Adrenal gland (tissue), 5 donors: ENCODE measurements at regions not wholly inside any gene's neighbourhood (a gene's known extent, or its start where the extent isn't known, plus 50 kb on each side); places are given as distances from the start of the nearest gene placed in this dataset.

Experiments
- POLR2A ChIP-seq, 2 donors: fragments of 450-650 bp; IDR thresholded peaks; one replicate each; pipeline ENCODE4 v1.6.1; 2017; ENCODE audit warnings: antibody characterized with exemption in 2 of 2, mild to moderate bottlenecking in 2 of 2, moderate library complexity in 1 of 2
- TF ChIP-seq, protein P1 (sequence below), 6 experiments: fragments of 450-650 bp in 4 of 6; fragments of 200-600 bp in 2 of 6; sonication (generic) in 1 of 6; IDR thresholded peaks; 1 replicate in 5 of 6; 2 replicates in 1 of 6; pipeline versions ENCODE4 v1.5.1 to v1.8.0; 2016 to 2021; ENCODE audit warnings: antibody characterized with exemption in 6 of 6, mild to moderate bottlenecking in 2 of 6, moderate library complexity in 1 of 6
- donor health status: DM: no; HTN: no; CAD: no.

DNA sequence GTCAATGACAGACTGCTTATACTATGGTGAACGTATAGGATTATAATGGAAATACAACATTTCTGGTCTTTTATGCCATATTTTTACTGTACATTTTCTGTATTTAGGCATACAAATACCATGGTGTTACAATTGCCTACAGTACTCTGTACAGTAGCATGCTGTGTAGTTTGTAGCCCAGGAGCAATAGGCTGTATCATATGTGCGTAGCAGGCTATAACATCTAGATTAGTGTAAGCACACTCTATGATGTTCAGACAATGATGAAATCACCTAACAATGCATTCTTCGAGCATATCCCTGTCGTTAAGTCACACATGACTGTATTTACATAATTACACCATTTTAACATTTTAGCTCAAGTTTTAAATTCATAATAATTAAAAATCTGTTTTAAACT, 556.6 kb upstream of the ZNF804A start:
- TF ChIP-seq, protein P1, sequence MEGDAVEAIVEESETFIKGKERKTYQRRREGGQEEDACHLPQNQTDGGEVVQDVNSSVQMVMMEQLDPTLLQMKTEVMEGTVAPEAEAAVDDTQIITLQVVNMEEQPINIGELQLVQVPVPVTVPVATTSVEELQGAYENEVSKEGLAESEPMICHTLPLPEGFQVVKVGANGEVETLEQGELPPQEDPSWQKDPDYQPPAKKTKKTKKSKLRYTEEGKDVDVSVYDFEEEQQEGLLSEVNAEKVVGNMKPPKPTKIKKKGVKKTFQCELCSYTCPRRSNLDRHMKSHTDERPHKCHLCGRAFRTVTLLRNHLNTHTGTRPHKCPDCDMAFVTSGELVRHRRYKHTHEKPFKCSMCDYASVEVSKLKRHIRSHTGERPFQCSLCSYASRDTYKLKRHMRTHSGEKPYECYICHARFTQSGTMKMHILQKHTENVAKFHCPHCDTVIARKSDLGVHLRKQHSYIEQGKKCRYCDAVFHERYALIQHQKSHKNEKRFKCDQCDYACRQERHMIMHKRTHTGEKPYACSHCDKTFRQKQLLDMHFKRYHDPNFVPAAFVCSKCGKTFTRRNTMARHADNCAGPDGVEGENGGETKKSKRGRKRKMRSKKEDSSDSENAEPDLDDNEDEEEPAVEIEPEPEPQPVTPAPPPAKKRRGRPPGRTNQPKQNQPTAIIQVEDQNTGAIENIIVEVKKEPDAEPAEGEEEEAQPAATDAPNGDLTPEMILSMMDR (IDR thresholded peaks at IDR 0.05), result no peak
- TF ChIP-seq POLR2A (IDR thresholded peaks at IDR 0.05), result no peak
